HS-27A (cell line): ENCODE measurements at regions not wholly inside any gene's neighbourhood (a gene's known extent, or its start where the extent isn't known, plus 50 kb on each side); places are given as distances from the start of the nearest gene placed in this dataset.
"Not testable (repeated sequence)": the region's sequence is repeated elsewhere in the genome, so short reads cannot be mapped to it uniquely, and the experiment has no call there.

ENCODE experiments used
- DNase-seq: peaks from one replicate; pipeline ENCODE4 v3.0.0-alpha.2; 2012; ENCODE audit warnings: low read depth, missing footprints

GRCh38 chr20:52008874-52009273, 182.7 kb downstream of the ZFP64 start:
- no peak for DNase-seq

- no peak for DNase-seq
Measured at GRCh38 chr20:52004715-52005114, 186.9 kb downstream of the ZFP64 start.

GRCh38 chr20:52004018-52004417, 187.6 kb downstream of the ZFP64 start:
- DNase-seq: no peak

- no peak for DNase-seq
Measured at GRCh38 chr20:52003415-52003814, 188.2 kb downstream of the ZFP64 start.

- DNase-seq: no peak
Measured at GRCh38 chr20:52001999-52002666, 189.4 kb downstream of the ZFP64 start.

DNA sequence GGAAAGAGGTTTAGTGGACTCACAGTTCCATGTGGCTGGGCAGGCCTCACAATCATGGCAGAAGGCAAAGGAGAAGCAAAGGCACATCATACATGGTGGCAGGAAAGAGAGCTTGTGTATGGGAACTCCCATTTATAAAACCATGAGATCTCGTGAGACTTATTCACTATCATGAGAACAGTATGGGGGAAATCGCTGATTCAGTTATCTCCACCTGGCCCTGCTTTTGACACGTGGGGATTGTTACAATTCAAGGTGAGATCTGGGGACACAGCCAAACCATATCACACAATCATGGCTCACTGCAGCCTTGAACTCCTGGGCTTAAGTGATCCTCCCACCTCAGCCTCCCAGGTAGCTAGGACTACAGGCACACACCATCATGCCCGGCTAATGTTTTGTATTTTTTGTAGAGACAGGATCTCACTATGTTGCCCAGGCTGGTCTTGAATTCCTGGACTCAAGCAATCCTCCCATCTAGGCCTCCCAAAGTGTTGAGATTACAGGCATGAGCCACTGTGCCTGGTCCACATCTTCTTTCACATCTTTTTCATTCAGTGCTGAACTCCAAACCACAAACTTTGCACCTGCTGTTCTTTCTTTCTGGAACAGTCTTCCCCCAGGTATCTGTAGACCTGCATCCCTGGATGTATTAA, 194.2 kb downstream of the ZFP64 start:
- DNase-seq: not testable (repeated sequence)

DNA sequence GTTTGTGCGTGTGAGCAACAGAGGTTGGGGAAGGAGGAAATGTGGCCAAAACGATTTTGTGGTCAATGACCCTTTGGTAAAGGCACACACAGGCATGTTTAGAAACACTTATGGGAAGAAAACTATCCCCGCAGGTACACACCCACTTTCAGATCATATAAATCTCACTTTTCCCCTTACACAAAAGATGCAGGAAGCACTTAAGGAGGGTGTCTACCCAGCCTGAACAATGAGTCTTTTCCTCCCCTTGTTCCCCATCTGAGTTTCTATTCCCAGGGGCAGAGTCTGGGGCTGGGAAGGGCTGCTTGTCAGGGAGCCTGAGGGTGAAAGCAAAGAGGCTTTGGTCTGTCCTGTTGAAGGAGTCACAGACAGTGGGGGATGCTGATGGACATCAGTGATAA, 193.2 kb upstream of the SALL4 start:
- no peak for DNase-seq

- no peak for DNase-seq
Measured at GRCh38 chr20:51994751-51995417, 192.6 kb upstream of the SALL4 start.

GRCh38 chr20:51987812-51988211, 185.5 kb upstream of the SALL4 start:
- no peak for DNase-seq

DNA sequence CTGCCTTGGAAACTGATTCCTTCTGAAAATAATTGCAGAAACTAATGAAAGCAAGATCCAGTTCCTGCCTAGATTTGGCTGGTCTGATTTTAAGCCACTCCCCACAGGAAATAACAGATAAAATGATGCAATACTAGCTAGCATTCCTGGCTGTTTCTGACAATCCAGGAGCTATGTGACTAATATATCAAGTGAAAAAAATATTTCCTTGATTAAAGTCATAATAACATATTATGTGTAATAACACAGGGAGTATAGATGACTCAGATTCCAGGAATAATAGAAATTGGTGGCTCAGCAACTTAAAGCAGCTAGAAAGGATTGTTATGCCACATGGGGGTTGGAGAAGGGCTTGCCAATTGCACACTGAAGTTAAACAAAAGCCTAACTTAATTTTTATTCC, 182.7 kb upstream of the SALL4 start:
- peak; percentile 82 for DNase-seq

GRCh38 chr20:51980277-51980676, 178.0 kb upstream of the SALL4 start:
- DNase-seq: no peak

- no peak for DNase-seq
Measured at GRCh38 chr20:51979226-51979625, 176.9 kb upstream of the SALL4 start.

DNA sequence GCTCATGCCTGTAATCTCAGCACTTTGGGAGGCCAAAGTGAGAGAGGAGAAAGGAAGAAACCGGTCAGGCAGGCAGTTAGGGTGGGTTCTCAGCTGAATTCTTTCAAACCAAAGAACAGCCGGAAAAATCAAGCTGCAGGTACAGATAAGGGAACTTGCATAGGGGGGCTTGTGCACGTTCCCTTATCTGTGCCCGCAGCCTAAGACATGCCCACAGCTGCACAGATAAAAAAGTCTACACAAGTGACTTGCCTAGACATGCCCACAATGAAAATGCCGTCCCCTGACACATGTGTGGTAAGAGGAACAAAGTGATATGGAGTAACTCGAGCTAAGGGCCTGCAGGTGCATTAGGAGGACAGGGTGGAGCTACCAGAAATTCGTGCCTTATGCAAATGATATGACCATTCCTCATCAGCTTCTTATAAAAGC, 175.8 kb upstream of the SALL4 start:
- no peak for DNase-seq

- DNase-seq: no peak
Measured at GRCh38 chr20:51972056-51972455, 169.7 kb upstream of the SALL4 start.

DNA sequence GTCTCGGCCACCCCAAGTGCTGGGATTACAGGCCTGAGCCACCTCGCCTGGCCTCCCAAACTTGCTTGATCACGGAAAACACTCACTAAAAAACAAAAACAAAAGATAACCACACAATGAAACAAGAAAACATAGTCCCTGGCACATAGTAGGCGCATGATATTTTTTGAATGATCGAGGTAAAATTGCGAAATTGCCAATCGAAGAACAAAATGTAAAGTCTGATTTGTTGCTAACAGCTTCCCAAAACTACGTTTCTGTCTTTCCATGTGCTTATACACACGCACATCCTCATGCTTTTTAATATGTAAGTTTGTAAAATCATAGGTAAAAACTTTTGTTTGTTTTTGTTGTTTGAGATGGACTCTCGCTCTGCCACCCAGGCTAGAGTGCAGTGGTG, 168.5 kb upstream of the SALL4 start:
- no peak for DNase-seq

DNA sequence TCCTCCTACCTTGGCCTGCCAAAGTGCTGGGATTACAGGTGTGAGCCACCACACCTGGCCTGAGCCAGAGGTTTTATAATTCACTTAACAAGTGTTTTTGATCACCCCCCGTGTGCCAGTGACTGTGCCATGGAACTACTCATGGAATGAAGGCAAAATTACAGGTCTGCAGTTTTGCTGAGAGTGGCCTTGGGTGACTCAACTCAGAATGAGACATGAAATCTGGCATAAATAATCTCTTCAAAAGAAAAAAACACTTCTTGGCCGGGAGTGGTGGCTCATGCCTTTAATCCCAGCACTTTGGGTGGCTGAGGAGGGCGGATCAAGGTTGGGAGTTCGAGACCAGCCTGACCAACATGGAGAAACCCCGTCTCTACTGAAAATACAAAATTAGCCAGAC, 166.9 kb upstream of the SALL4 start:
- DNase-seq: no peak

DNA sequence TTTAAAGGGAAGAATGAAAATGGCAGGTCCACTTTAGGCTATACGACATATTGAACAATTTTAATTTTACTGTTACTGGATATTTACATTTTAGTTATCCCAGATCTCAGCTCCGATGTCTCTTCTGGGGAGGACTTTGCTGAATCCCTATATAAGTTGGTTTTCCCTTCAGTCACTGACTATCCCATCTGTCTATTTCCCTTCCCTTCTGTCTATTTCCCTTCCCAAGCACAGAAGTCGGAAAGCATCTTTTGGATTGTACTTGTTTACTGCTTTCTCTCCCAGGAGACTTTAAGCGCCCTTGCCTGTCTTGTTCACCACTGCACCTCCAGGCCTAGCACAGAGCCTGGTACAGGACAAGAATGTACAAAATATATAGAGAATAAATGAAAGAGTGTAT, 165.8 kb upstream of the SALL4 start:
- DNase-seq: no peak

DNA sequence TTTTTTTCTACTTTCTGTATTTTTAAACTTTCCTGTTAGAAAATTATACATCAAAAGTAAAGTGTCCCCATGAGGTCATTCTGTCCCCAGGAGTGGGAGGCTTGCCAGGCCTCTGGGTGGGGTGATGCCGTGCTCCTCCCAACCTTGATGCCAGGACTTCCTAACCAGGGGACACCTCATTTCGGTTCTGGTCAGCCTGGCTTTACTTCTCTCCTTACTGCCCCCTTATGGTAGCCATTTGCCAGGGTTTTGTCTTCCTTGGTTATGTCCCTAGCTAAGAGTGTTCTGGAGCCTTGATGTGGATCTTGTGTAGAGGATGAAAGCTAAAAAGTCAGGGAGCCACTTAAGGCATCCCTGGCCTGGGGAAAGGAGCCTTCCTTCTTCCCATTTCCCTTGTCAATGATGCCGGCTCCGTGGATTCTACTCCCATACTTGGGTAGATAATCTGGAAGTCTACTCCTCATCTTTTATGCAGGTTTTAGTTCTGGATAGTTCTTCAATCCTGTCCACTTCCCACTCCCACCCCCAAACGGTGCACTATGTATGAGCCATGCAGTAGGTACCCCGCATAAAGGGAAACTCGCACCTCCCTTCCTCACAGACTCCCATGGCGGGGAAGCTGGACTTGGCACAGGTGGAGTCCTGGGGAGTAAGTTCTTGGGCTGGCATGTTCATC, 164.1 kb upstream of the SALL4 start:
- DNase-seq: peak; percentile 31

DNA sequence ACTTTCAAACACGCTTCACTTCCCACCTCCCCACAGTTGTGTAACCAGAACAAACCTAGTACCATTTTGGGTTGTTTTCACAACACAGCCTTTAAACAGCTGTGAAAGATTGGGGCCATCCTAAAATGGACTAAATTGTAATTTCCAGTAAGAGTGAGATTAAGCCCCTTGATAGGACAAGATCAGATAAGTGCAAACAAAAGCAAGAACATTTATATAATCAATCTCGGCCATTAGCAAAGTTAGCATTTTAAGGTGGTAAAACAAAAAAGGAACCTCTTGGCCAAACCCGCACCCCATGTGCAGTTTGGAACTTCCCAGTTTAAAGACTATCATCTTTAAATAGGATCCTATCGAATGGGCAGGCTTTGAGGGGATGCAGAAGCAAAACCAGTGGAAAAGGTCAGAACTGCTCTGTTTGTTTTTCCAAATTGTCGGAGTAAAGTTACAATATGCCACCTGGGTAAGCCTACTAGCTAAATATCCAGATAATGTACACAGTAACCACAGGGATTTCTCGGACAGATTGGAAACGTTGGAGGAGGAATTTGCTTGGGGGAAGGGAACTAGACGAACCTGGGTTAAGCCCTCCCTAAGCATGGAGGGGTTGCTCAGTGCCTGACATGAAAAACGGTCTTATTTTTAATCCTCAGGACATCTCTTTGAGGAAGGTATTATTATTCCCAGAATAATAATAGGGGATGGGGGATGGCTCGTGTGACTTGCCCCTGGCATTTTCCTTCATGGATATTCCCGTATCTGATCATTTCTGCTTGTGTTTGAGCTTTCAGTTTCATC, 159.8 kb upstream of the SALL4 start:
- no peak for DNase-seq

- DNase-seq: no peak
Measured at GRCh38 chr20:51960047-51960675, 157.8 kb upstream of the SALL4 start.

- no peak for DNase-seq
Measured at GRCh38 chr20:51959066-51959542, 156.8 kb upstream of the SALL4 start.
